Osteoblast (primary cell): ENCODE measurements at regions not wholly inside any gene's neighbourhood (a gene's known extent, or its start where the extent isn't known, plus 50 kb on each side); places are given as distances from the start of the nearest gene placed in this dataset.

Experiments used
- DNase-seq: peaks from one replicate; pipeline ENCODE4 v3.0.0; 2011; ENCODE audit warnings: low spot score, mixed read lengths; ENCODE audit not compliant: insufficient read length; ENCODE audit errors: missing footprints
- H2AFZ ChIP-seq: 2 replicates; pipeline ENCODE4 v1.6.0; 2011; ENCODE audit warnings: mild to moderate bottlenecking, low read length
- H3K27ac ChIP-seq: 2 replicates; pipeline ENCODE4 v1.5.1; 2011; ENCODE audit warnings: mild to moderate bottlenecking, low read depth, low read length, moderate library complexity
- H3K27me3 ChIP-seq: 2 replicates; pipeline ENCODE4 v1.6.0; 2012; ENCODE audit warnings: mild to moderate bottlenecking, control low read depth, inconsistent platforms, low read length, moderate library complexity; ENCODE audit not compliant: insufficient read depth
- H3K36me3 ChIP-seq: 2 replicates; pipeline ENCODE4 v1.5.1; 2011; ENCODE audit warnings: mild to moderate bottlenecking, low read length, control low read depth, moderate library complexity; ENCODE audit not compliant: insufficient read depth
- H3K4me1 ChIP-seq: 2 replicates; pipeline ENCODE4 v1.5.1; 2011; ENCODE audit warnings: mild to moderate bottlenecking, low read length, control low read depth, moderate library complexity; ENCODE audit not compliant: insufficient read depth
- H3K4me2 ChIP-seq: 2 replicates; pipeline ENCODE4 v1.6.0; 2011; ENCODE audit warnings: mild to moderate bottlenecking, low read length; ENCODE audit not compliant: insufficient read depth
- H3K4me3 ChIP-seq: fragments of 200-600 bp; sonication (generic); 3 replicates; pipeline ENCODE4 v1.5.1; 2012; ENCODE audit warnings: mild to moderate bottlenecking, low read length, inconsistent platforms; ENCODE audit not compliant: insufficient read depth
- H3K79me2 ChIP-seq: 2 replicates; pipeline ENCODE4 v1.6.0; 2012; ENCODE audit warnings: mild to moderate bottlenecking, low read length, control low read depth, inconsistent platforms; ENCODE audit not compliant: insufficient read depth
- H3K9me3 ChIP-seq: 2 replicates; pipeline ENCODE4 v1.5.1; 2011; ENCODE audit warnings: low read depth, low read length, control low read depth
- H4K20me1 ChIP-seq: 2 replicates; pipeline ENCODE4 v1.6.0; 2012; ENCODE audit warnings: mild to moderate bottlenecking, low read length, control low read depth; ENCODE audit not compliant: insufficient read depth
- CTCF ChIP-seq: IDR thresholded peaks from 2 replicates; pipeline ENCODE4 v1.5.1; 2011; ENCODE audit warnings: mild to moderate bottlenecking, low read depth, low read length, moderate library complexity; ENCODE audit errors: extremely low read depth

- H3K4me3 ChIP-seq: no peak overlapping the region
- no peak overlapping the region for H2AFZ ChIP-seq
- H3K4me1 ChIP-seq: no peaks in the 10 kb centered on the region
- H3K79me2 ChIP-seq: no peaks in the 10 kb centered on the region
- DNase-seq: no peak
- H3K4me2 ChIP-seq: no peak overlapping the region
- no peak overlapping the region for H3K27ac ChIP-seq
- H3K36me3 ChIP-seq: no peaks in the 10 kb centered on the region
- no peak for TF ChIP-seq CTCF
- no peaks in the 10 kb centered on the region for H4K20me1 ChIP-seq
- H3K9me3 ChIP-seq: no peaks in the 10 kb centered on the region
- no peaks in the 10 kb centered on the region for H3K27me3 ChIP-seq
These were observed 558.2 kb upstream of the PIK3C3 start for GRCh38 chr18:41396861-41397260.

GRCh38 chr18:41396211-41396610 lies 558.8 kb upstream of the PIK3C3 start:
- Histone ChIP-seq H3K27ac (no peak overlapping the region), H3K9me3 (no peaks in the 10 kb centered on the region), H4K20me1 (no peaks in the 10 kb centered on the region), H3K4me3 (no peak overlapping the region), H3K4me2 (no peak overlapping the region), H2AFZ (no peak overlapping the region), H3K27me3 (no peaks in the 10 kb centered on the region), H3K4me1 (no peaks in the 10 kb centered on the region), H3K36me3 (no peaks in the 10 kb centered on the region), H3K79me2 (no peaks in the 10 kb centered on the region)
- no peak for TF ChIP-seq CTCF
- DNase-seq: no peak

- Histone ChIP-seq H2AFZ (no peak overlapping the region), H3K4me1 (no peaks in the 10 kb centered on the region), H3K27ac (no peak overlapping the region), H3K27me3 (no peaks in the 10 kb centered on the region), H3K79me2 (no peaks in the 10 kb centered on the region), H4K20me1 (no peaks in the 10 kb centered on the region), H3K9me3 (no peaks in the 10 kb centered on the region), H3K4me2 (no peak overlapping the region), H3K4me3 (no peak overlapping the region), H3K36me3 (no peaks in the 10 kb centered on the region)
- no peak for DNase-seq
- no peak for TF ChIP-seq CTCF
These were observed 559.3 kb upstream of the PIK3C3 start for GRCh38 chr18:41395695-41396094.

- Histone ChIP-seq H3K9me3 (no peaks in the 10 kb centered on the region), H3K4me1 (no peaks in the 10 kb centered on the region), H3K27ac (no peak overlapping the region), H3K36me3 (no peaks in the 10 kb centered on the region), H2AFZ (peak overlapping the region; percentile 53), H3K79me2 (no peaks in the 10 kb centered on the region), H3K4me3 (peak overlapping the region; percentile 19), H3K4me2 (peak overlapping the region; percentile 58), H4K20me1 (no peaks in the 10 kb centered on the region), H3K27me3 (no peaks in the 10 kb centered on the region)
- TF ChIP-seq CTCF: peak; percentile 37
- DNase-seq: peak; percentile 46
These were observed 563.1 kb upstream of the PIK3C3 start for GRCh38 chr18:41391616-41392595.
